Neural progenitor cell (in vitro differentiated cells): ENCODE measurements at regions not wholly inside any gene's neighbourhood (a gene's known extent, or its start where the extent isn't known, plus 50 kb on each side); places are given as distances from the start of the nearest gene placed in this dataset.

Experiments
- CTCF ChIP-seq: fragments of 200-600 bp; sonication (generic); IDR thresholded peaks from 2 replicates; pipeline ENCODE4 v1.5.1; 2017; ENCODE audit warnings: antibody characterized with exemption, mild to moderate bottlenecking
- EZH2 ChIP-seq: fragments of 200-600 bp; sonication (generic); IDR thresholded peaks from 2 replicates; pipeline ENCODE4 v1.6.1; 2017; ENCODE audit warnings: antibody characterized with exemption, mild to moderate bottlenecking, moderate library complexity
- EZH2phosphoT487 ChIP-seq: fragments of 200-600 bp; sonication (generic); IDR thresholded peaks from 2 replicates; pipeline ENCODE4 v1.6.1; 2017; ENCODE audit warnings: antibody characterized with exemption

GRCh38 chr21:25424048-25424447 lies 183.2 kb downstream of the MRPL39 start:
- TF ChIP-seq CTCF: no peak
- no peak for TF ChIP-seq EZH2
- no peak for TF ChIP-seq EZH2phosphoT487
